B cell (primary cell): ENCODE measurements at regions not wholly inside any gene's neighbourhood (a gene's known extent, or its start where the extent isn't known, plus 50 kb on each side); places are given as distances from the start of the nearest gene placed in this dataset.

ENCODE experiments used
- ATAC-seq: fragments of 200-7000 bp; cut with Tn5 transposase; one replicate; pipeline ENCODE4 v1.10.0; 2021; ENCODE audit warnings: low read depth, mild to moderate bottlenecking, moderate number of reproducible peaks, moderate library complexity
- CTCF ChIA-PET: fragments of 350-600 bp; sonication (Branson Sonifier 250); formaldehyde crosslinking; loops from one replicate; lab custom pipeline; 2021; ENCODE audit warnings: antibody characterized with exemption, inconsistent platforms; lab: Charles Lee
- POLR2A ChIA-PET: fragments of 350-600 bp; sonication (Branson Sonifier 250); formaldehyde crosslinking; loops from one replicate; lab custom pipeline; 2021; ENCODE audit warnings: antibody characterized with exemption; lab: Charles Lee
- DNase-seq: peaks from one replicate; pipeline ENCODE4 v3.0.0; 2013
- H2AFZ ChIP-seq: 2 replicates; pipeline ENCODE4 v1.6.1; 2012; ENCODE audit warnings: mild to moderate bottlenecking, low read depth, low read length; ENCODE audit not compliant: insufficient read depth, poor library complexity, severe bottlenecking
- H3K27ac ChIP-seq, 2 donors: 1 replicate in 1 of 2; 2 replicates in 1 of 2; pipeline ENCODE4 v1.5.1; 2012 to 2013; ENCODE audit warnings: low read length in 2 of 2, mild to moderate bottlenecking in 2 of 2, moderate library complexity in 1 of 2
- H3K27me3 ChIP-seq, 4 experiments: fragments of 200-600 bp in 1 of 4; sonication (generic) in 1 of 4; replicated peaks in 1 of 4; 1 replicate in 2 of 4; 2 replicates in 2 of 4; pipeline versions ENCODE4 v1.6.1 to v1.7.0; 2013 to 2016; ENCODE audit warnings: low read length in 3 of 4, mild to moderate bottlenecking in 2 of 4, mixed read lengths in 1 of 4, moderate library complexity in 1 of 4; ENCODE audit not compliant: insufficient read depth in 4 of 4, control insufficient read depth in 3 of 4; ENCODE audit errors: control extremely low read depth in 1 of 4
- H3K36me3 ChIP-seq, 2 experiments: replicated peaks in 1 of 2; 1 replicate in 1 of 2; 2 replicates in 1 of 2; pipeline versions ENCODE4 v1.6.1 to v1.7.1; 2013; ENCODE audit warnings: low read length in 1 of 2; ENCODE audit not compliant: insufficient read depth in 2 of 2, control insufficient read depth in 1 of 2; ENCODE audit errors: control extremely low read depth in 1 of 2, extremely low read depth in 1 of 2
- H3K4me1 ChIP-seq, 2 donors: fragments of 200-600 bp in 1 of 2; sonication (generic) in 1 of 2; 1 replicate in 1 of 2; 2 replicates in 1 of 2; pipeline versions ENCODE4 v1.5.1 to v1.6.1; 2013 to 2017; ENCODE audit warnings: low read length in 2 of 2; ENCODE audit not compliant: control insufficient read depth in 2 of 2, insufficient read depth in 2 of 2
- H3K4me2 ChIP-seq: replicated peaks from 2 replicates; pipeline ENCODE3; 2012; ENCODE audit warnings: mild to moderate bottlenecking, low read depth, low read length; ENCODE audit not compliant: poor library complexity, severe bottlenecking
- H3K4me3 ChIP-seq, 5 experiments: fragments of 200-600 bp in 1 of 5; sonication (generic) in 1 of 5; 1 replicate in 3 of 5; 2 replicates in 2 of 5; pipeline versions ENCODE4 v1.5.1 to v1.7.0; 2011 to 2016; ENCODE audit warnings: low read length in 4 of 5, mild to moderate bottlenecking in 4 of 5, low read depth in 2 of 5, control low read depth in 1 of 5, moderate library complexity in 1 of 5; ENCODE audit not compliant: insufficient read depth in 1 of 5; ENCODE audit errors: control extremely low read depth in 1 of 5, extremely low read depth in 1 of 5
- H3K79me2 ChIP-seq: fragments of 200-600 bp; sonication (generic); one replicate; pipeline ENCODE4 v1.6.0; 2016; ENCODE audit warnings: low read length; ENCODE audit not compliant: control insufficient read depth, insufficient read depth
- H3K9ac ChIP-seq: fragments of 200-600 bp; sonication (generic); 2 replicates; pipeline ENCODE4 v1.6.1; 2017; ENCODE audit warnings: mild to moderate bottlenecking, low read length, moderate library complexity
- H3K9me3 ChIP-seq, 3 donors: one replicate each; pipeline versions ENCODE4 v1.6.1 to v1.7.1; 2013; ENCODE audit warnings: low read length in 2 of 3; ENCODE audit not compliant: control insufficient read depth in 2 of 3, insufficient read depth in 1 of 3; ENCODE audit errors: control extremely low read depth in 1 of 3
- H4K20me1 ChIP-seq: 2 replicates; pipeline ENCODE4 v1.6.0; 2012; ENCODE audit warnings: mild to moderate bottlenecking, low read length; ENCODE audit not compliant: insufficient read depth, control insufficient read depth, poor library complexity, severe bottlenecking
- H3K27ac Mint-ChIP-seq: one replicate; pipeline ENCODE4 v1.8.0; 2021; ENCODE audit warnings: mixed read lengths
- H3K27me3 Mint-ChIP-seq: one replicate; pipeline ENCODE4 v1.8.0; 2021; ENCODE audit warnings: mixed read lengths
- H3K4me1 Mint-ChIP-seq: one replicate; pipeline ENCODE4 v1.8.0; 2021; ENCODE audit warnings: mixed read lengths
- H3K4me3 Mint-ChIP-seq: one replicate; pipeline ENCODE4 v1.8.0; 2021; ENCODE audit warnings: mixed read lengths
- H3K9me3 Mint-ChIP-seq: one replicate; pipeline ENCODE4 v1.8.0; 2022; ENCODE audit warnings: mixed read lengths; ENCODE audit not compliant: insufficient read depth
- EZH2 ChIP-seq: IDR thresholded peaks from 2 replicates; pipeline ENCODE4 v1.6.1; 2012; ENCODE audit warnings: borderline replicate concordance, low read depth, mild to moderate bottlenecking, moderate library complexity, low read length; ENCODE audit not compliant: insufficient read depth, poor library complexity, severe bottlenecking
- WGBS: methylation state at CpG from one replicate; pipeline ENCODE4 v1.1.5; 2013; ENCODE audit warnings: missing lambda C conversion rate; ENCODE audit not compliant: insufficient coverage; 5-methylcytosine and 5-hydroxymethylcytosine counted together
- intact Hi-C: fragments of 100-400 bp; cut with micrococcal nuclease; formaldehyde crosslinking; loops from one replicate; pipeline ENCODE4 v1.10.0; 2022
- TF ChIP-seq, protein P1 (sequence below): fragments of 200-600 bp; IDR thresholded peaks from one replicate; pipeline ENCODE4 v1.8.0; 2022; ENCODE audit warnings: antibody characterized with exemption, mild to moderate bottlenecking

DNA sequence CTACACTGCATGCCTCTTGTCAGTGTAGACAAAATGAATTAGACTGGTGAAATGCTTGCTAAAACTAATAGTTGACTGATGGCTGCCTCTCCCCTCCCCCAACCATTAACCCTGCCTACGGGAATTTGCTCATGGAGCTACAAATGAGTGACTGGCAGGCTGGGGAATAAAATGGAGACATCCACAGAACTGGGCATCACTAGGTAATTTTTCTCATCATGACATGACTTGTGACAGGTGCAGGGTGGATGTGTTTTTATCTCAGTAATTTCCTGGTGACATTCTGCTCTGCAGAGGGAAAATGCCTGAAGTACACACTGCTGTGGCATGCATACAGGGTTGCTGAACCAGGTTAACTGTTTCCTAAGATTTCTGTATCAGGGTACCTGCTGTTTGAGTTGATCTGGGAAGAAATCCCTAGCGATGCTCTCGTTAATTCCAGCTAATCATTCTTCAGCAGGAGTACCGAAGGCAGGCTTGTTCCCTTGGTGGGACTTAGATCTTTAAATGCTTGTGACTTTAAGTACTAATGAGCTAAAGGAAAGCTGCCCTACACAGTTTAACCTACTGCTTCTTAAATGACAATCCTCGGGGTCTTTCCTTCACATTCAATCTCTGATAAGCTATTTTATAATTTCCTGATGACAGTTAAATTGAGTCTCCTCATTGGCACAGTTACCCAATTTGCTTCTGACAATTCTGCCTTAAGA is 376.3 kb upstream of the LCORL start:
- Histone ChIP-seq H3K9me3 (no peaks in the 10 kb centered on the region), H2AFZ (no peak overlapping the region), H3K4me3 (no peak overlapping the region), H3K36me3 (no peaks in the 10 kb centered on the region), H3K27me3 (no peaks in the 10 kb centered on the region), H3K4me2 (no peak overlapping the region), H3K4me1 (no peaks in the 10 kb centered on the region), H3K79me2 (no peaks in the 10 kb centered on the region), H4K20me1 (no peaks in the 10 kb centered on the region), H3K27ac (no peak overlapping the region), H3K9ac (no peak overlapping the region)
- H3K27ac Mint-ChIP-seq: no peak overlapping the region
- intact Hi-C loops: no loop called here
- no peaks in the 10 kb centered on the region for H3K9me3 Mint-ChIP-seq
- ChIA-PET CTCF (interaction anchor here (0.7 kb wide), 1 partner anchor 13 kb away, joined by 3 read pairs; no protein-coding TSS in a partner anchor), POLR2A (no interaction called here)
- no peaks in the 10 kb centered on the region for H3K4me1 Mint-ChIP-seq
- ATAC-seq (no peak), DNase-seq (no peak)
- WGBS: no CpG with 5 or more reads among the region's 5 CpGs
- no peak overlapping the region for H3K4me3 Mint-ChIP-seq
- H3K27me3 Mint-ChIP-seq: no peaks in the 10 kb centered on the region
- TF ChIP-seq, protein P1, sequence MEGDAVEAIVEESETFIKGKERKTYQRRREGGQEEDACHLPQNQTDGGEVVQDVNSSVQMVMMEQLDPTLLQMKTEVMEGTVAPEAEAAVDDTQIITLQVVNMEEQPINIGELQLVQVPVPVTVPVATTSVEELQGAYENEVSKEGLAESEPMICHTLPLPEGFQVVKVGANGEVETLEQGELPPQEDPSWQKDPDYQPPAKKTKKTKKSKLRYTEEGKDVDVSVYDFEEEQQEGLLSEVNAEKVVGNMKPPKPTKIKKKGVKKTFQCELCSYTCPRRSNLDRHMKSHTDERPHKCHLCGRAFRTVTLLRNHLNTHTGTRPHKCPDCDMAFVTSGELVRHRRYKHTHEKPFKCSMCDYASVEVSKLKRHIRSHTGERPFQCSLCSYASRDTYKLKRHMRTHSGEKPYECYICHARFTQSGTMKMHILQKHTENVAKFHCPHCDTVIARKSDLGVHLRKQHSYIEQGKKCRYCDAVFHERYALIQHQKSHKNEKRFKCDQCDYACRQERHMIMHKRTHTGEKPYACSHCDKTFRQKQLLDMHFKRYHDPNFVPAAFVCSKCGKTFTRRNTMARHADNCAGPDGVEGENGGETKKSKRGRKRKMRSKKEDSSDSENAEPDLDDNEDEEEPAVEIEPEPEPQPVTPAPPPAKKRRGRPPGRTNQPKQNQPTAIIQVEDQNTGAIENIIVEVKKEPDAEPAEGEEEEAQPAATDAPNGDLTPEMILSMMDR: no peak
- no peak for TF ChIP-seq EZH2

DNA sequence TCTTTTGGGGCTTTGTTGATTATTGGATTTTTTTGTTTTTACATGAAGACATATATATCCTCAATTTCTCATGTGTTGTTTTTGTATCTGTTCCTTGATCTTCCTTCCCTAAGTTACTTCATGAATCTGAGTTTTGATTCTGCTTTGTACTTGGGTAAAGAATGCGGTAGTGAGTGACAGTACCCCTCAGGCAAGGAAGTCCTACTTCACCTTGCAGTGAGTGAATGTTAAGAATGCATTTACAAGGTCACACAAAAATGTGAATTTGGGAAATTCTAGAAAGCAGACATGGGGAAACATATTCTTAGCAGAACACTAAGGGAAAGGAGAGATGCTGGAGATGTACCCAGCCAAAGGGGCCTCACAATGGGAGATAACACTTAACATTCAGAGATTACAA is 373.1 kb upstream of the LCORL start:
- Histone ChIP-seq H3K27ac (no peak overlapping the region), H3K27me3 (no peaks in the 10 kb centered on the region), H3K4me2 (no peak overlapping the region), H3K4me3 (no peak overlapping the region), H3K79me2 (no peaks in the 10 kb centered on the region), H2AFZ (no peak overlapping the region), H3K36me3 (no peaks in the 10 kb centered on the region), H3K4me1 (no peaks in the 10 kb centered on the region), H3K9me3 (no peaks in the 10 kb centered on the region), H4K20me1 (no peaks in the 10 kb centered on the region), H3K9ac (no peak overlapping the region)
- peaks cover 2% of the 10 kb centered on the region for H3K9me3 Mint-ChIP-seq
- ChIA-PET CTCF (no interaction called here), POLR2A (no interaction called here)
- ATAC-seq (no peak), DNase-seq (no peak)
- TF ChIP-seq, protein P1: no peak
- no peak for TF ChIP-seq EZH2
- WGBS: no CpG with 5 or more reads among the region's 1 CpG
- intact Hi-C loops: no loop called here
- no peak overlapping the region for H3K4me3 Mint-ChIP-seq
- no peaks in the 10 kb centered on the region for H3K4me1 Mint-ChIP-seq
- H3K27ac Mint-ChIP-seq: no peak overlapping the region
- H3K27me3 Mint-ChIP-seq: peaks cover 3% of the 10 kb centered on the region
